OCI-LY1 (cell line): ENCODE measurements at regions not wholly inside any gene's neighbourhood (a gene's known extent, or its start where the extent isn't known, plus 50 kb on each side); places are given as distances from the start of the nearest gene placed in this dataset.

Experiments
- H2AFZ ChIP-seq: fragments of 200-600 bp; sonication (generic), shearing (Covaris generic); 2 replicates; pipeline ENCODE4 v1.6.0; 2014; ENCODE audit warnings: antibody characterized with exemption, mild to moderate bottlenecking, low read length
- H3F3A ChIP-seq: fragments of 200-600 bp; sonication (generic), shearing (Covaris generic); 2 replicates; pipeline ENCODE4 v1.6.0; 2014; ENCODE audit warnings: mild to moderate bottlenecking, antibody characterized with exemption, low read length, moderate library complexity; ENCODE audit not compliant: insufficient read depth
- H3K27ac ChIP-seq: fragments of 200-600 bp; sonication (generic); 2 replicates; pipeline ENCODE4 v1.5.1; 2014; ENCODE audit warnings: low read length, mixed run types, mild to moderate bottlenecking, low read depth; ENCODE audit not compliant: poor library complexity, severe bottlenecking
- H3K27me3 ChIP-seq: fragments of 200-600 bp; sonication (generic); 2 replicates; pipeline ENCODE4 v1.6.0; 2014; ENCODE audit warnings: antibody characterized with exemption, mild to moderate bottlenecking, low read length, moderate library complexity; ENCODE audit not compliant: insufficient read depth
- H3K36me3 ChIP-seq: fragments of 200-600 bp; sonication (generic); 2 replicates; pipeline ENCODE4 v1.6.1; 2014; ENCODE audit warnings: mild to moderate bottlenecking, antibody characterized with exemption, low read length, moderate library complexity, mixed read lengths; ENCODE audit not compliant: insufficient read depth
- H3K4me1 ChIP-seq: fragments of 200-600 bp; sonication (generic); 2 replicates; pipeline ENCODE4 v1.5.1; 2014; ENCODE audit warnings: mild to moderate bottlenecking, low read length, moderate library complexity; ENCODE audit not compliant: insufficient read depth, severe bottlenecking
- H3K4me2 ChIP-seq: fragments of 200-600 bp; sonication (generic), shearing (Covaris generic); 2 replicates; pipeline ENCODE4 v1.6.1; 2014; ENCODE audit warnings: low read length
- H3K4me3 ChIP-seq: fragments of 200-600 bp; sonication (generic); 2 replicates; pipeline ENCODE4 v1.5.1; 2014; ENCODE audit warnings: low read length, low read depth, mild to moderate bottlenecking, mixed read lengths; ENCODE audit not compliant: poor library complexity, severe bottlenecking
- H3K79me2 ChIP-seq: fragments of 200-600 bp; shearing (Covaris generic); 2 replicates; pipeline ENCODE4 v1.6.1; 2016; ENCODE audit warnings: mixed run types, low read length, mixed read lengths; ENCODE audit not compliant: insufficient read depth
- H3K9ac ChIP-seq: fragments of 200-600 bp; sonication (generic), shearing (Covaris generic); 2 replicates; pipeline ENCODE4 v1.6.1; 2014; ENCODE audit warnings: mild to moderate bottlenecking, low read length, mixed read lengths
- H3K9me2 ChIP-seq: fragments of 200-600 bp; sonication (generic), shearing (Covaris generic); 2 replicates; pipeline ENCODE4 v1.6.1; 2014; ENCODE audit warnings: low read depth, mild to moderate bottlenecking, low read length, mixed read lengths
- H3K9me3 ChIP-seq: fragments of 200-600 bp; shearing (Covaris generic); 2 replicates; pipeline ENCODE4 v1.6.1; 2014; ENCODE audit warnings: low read length, mixed read lengths
- H4K20me1 ChIP-seq: fragments of 200-600 bp; sonication (generic), shearing (Covaris generic); 2 replicates; pipeline ENCODE4 v1.6.0; 2016; ENCODE audit warnings: mild to moderate bottlenecking, low read length; ENCODE audit not compliant: insufficient read depth
- EZH2 ChIP-seq: fragments of 200-600 bp; sonication (generic), shearing (Covaris generic); IDR thresholded peaks from 2 replicates; pipeline ENCODE4 v1.8.0; 2017; ENCODE audit warnings: borderline replicate concordance, mixed run types, mild to moderate bottlenecking, antibody characterized with exemption, low read length, moderate library complexity, mixed read lengths
- TF ChIP-seq, protein P1 (sequence below): fragments of 200-600 bp; sonication (generic), shearing (Covaris generic); IDR thresholded peaks from 2 replicates; pipeline ENCODE4 v1.5.1; 2017; ENCODE audit warnings: mild to moderate bottlenecking, antibody characterized with exemption, low read length, moderate library complexity, mixed read lengths

GRCh38 chr14:51167587-51168214, 72.3 kb upstream of the TMX1 start:
- H3K4me2 ChIP-seq = no peak overlapping the region
- no peak overlapping the region for H3K4me3 ChIP-seq
- no peaks in the 10 kb centered on the region for H3F3A ChIP-seq
- H2AFZ ChIP-seq = no peak overlapping the region
- TF ChIP-seq EZH2 = no peak
- TF ChIP-seq, protein P1, sequence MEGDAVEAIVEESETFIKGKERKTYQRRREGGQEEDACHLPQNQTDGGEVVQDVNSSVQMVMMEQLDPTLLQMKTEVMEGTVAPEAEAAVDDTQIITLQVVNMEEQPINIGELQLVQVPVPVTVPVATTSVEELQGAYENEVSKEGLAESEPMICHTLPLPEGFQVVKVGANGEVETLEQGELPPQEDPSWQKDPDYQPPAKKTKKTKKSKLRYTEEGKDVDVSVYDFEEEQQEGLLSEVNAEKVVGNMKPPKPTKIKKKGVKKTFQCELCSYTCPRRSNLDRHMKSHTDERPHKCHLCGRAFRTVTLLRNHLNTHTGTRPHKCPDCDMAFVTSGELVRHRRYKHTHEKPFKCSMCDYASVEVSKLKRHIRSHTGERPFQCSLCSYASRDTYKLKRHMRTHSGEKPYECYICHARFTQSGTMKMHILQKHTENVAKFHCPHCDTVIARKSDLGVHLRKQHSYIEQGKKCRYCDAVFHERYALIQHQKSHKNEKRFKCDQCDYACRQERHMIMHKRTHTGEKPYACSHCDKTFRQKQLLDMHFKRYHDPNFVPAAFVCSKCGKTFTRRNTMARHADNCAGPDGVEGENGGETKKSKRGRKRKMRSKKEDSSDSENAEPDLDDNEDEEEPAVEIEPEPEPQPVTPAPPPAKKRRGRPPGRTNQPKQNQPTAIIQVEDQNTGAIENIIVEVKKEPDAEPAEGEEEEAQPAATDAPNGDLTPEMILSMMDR = no peak
- no peaks in the 10 kb centered on the region for H3K9me2 ChIP-seq
- no peak overlapping the region for H3K27ac ChIP-seq
- no peaks in the 10 kb centered on the region for H3K36me3 ChIP-seq
- H3K4me1 ChIP-seq = no peaks in the 10 kb centered on the region
- H4K20me1 ChIP-seq = no peaks in the 10 kb centered on the region
- H3K79me2 ChIP-seq = no peaks in the 10 kb centered on the region
- no peak overlapping the region for H3K9ac ChIP-seq
- H3K27me3 ChIP-seq = no peaks in the 10 kb centered on the region
- H3K9me3 ChIP-seq = no peaks in the 10 kb centered on the region

DNA sequence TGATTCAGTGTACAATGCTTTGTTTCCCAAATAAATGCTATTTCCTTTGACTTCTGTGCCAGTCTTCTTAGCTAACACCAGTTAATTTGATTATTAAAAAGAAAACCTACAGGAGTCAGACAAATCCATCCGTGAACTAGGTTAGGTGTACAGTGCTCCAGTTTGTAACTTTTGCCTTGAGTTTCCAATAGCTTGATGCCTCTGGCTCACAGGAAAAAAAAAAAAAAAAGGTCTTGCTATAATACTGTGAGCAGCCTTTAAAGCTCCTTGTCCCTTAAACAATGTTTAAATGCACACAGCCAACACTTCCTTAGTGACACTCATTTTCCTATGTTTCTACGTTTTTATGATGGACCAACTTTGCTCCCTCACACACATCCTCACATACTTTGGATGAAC, 71.8 kb upstream of the TMX1 start:
- no peaks in the 10 kb centered on the region for H4K20me1 ChIP-seq
- H3K36me3 ChIP-seq = no peaks in the 10 kb centered on the region
- TF ChIP-seq EZH2 = no peak
- TF ChIP-seq, protein P1 = no peak
- H3K27ac ChIP-seq = no peak overlapping the region
- no peak overlapping the region for H3K4me2 ChIP-seq
- no peaks in the 10 kb centered on the region for H3K4me1 ChIP-seq
- no peaks in the 10 kb centered on the region for H3K9me2 ChIP-seq
- H3K27me3 ChIP-seq = no peaks in the 10 kb centered on the region
- H3K79me2 ChIP-seq = no peaks in the 10 kb centered on the region
- no peak overlapping the region for H2AFZ ChIP-seq
- no peak overlapping the region for H3K9ac ChIP-seq
- H3F3A ChIP-seq = no peaks in the 10 kb centered on the region
- H3K9me3 ChIP-seq = no peaks in the 10 kb centered on the region
- H3K4me3 ChIP-seq = no peak overlapping the region

GRCh38 chr14:51173863-51174262, 66.2 kb upstream of the TMX1 start:
- no peaks in the 10 kb centered on the region for H3F3A ChIP-seq
- TF ChIP-seq, protein P1 = no peak
- no peak for TF ChIP-seq EZH2
- H3K4me1 ChIP-seq = no peaks in the 10 kb centered on the region
- H3K4me2 ChIP-seq = no peak overlapping the region
- H3K9ac ChIP-seq = no peak overlapping the region
- no peak overlapping the region for H3K27ac ChIP-seq
- H3K9me2 ChIP-seq = no peaks in the 10 kb centered on the region
- H3K36me3 ChIP-seq = no peaks in the 10 kb centered on the region
- no peak overlapping the region for H3K4me3 ChIP-seq
- no peaks in the 10 kb centered on the region for H3K79me2 ChIP-seq
- H3K27me3 ChIP-seq = no peaks in the 10 kb centered on the region
- no peaks in the 10 kb centered on the region for H3K9me3 ChIP-seq
- no peaks in the 10 kb centered on the region for H4K20me1 ChIP-seq
- no peak overlapping the region for H2AFZ ChIP-seq
